Left ventricle myocardium inferior (tissue), 1 donor: ENCODE measurements at regions not wholly inside any gene's neighbourhood (a gene's known extent, or its start where the extent isn't known, plus 50 kb on each side); places are given as distances from the start of the nearest gene placed in this dataset.

Experiments used
- DNase-seq: peaks from one replicate; pipeline ENCODE4 v3.0.0-alpha.2; 2020
- H3K27ac ChIP-seq: fragments of 200-600 bp; replicated peaks from 2 replicates; pipeline ENCODE4 v1.8.0; 2021
- H3K27me3 ChIP-seq: fragments of 200-600 bp; 2 replicates; pipeline ENCODE4 v1.8.0; 2021; ENCODE audit warnings: low read depth
- H3K36me3 ChIP-seq: fragments of 200-600 bp; 2 replicates; pipeline ENCODE4 v1.8.0; 2021
- H3K4me1 ChIP-seq: fragments of 200-600 bp; 2 replicates; pipeline ENCODE4 v1.8.0; 2021
- H3K4me3 ChIP-seq: fragments of 200-600 bp; 2 replicates; pipeline ENCODE4 v1.8.0; 2021; ENCODE audit warnings: mild to moderate bottlenecking, moderate library complexity
- H3K9me3 ChIP-seq: fragments of 200-600 bp; replicated peaks from 2 replicates; pipeline ENCODE4 v1.8.0; 2021
- CTCF ChIP-seq: fragments of 200-600 bp; IDR thresholded peaks from 2 replicates; pipeline ENCODE4 v1.8.0; 2021; ENCODE audit warnings: antibody characterized with exemption, mild to moderate bottlenecking, borderline replicate concordance
- intact Hi-C: fragments of 100-400 bp; cut with micrococcal nuclease; formaldehyde crosslinking; loops from one replicate; pipeline ENCODE4 v1.11.0; 2022
- donor health status: DM: no; HTN: yes; CAD: no; lungs with severe emphysema.

- H3K27ac ChIP-seq: no peak overlapping the region
- no peaks in the 10 kb centered on the region for H3K36me3 ChIP-seq
- peaks cover 17% of the 10 kb centered on the region for H3K4me1 ChIP-seq
- DNase-seq: no peak
- H3K4me3 ChIP-seq: no peak overlapping the region
- no peaks in the 10 kb centered on the region for H3K27me3 ChIP-seq
- no peak for TF ChIP-seq CTCF
- no peaks in the 10 kb centered on the region for H3K9me3 ChIP-seq
- intact Hi-C loops: loop anchor here (10.0 kb wide), 1 partner anchor 1227 kb away; no protein-coding TSS in a partner anchor
These were observed 271.7 kb downstream of the HGF start for GRCh38 chr7:81498176-81498575.

- TF ChIP-seq CTCF: no peak
- intact Hi-C loops: loop anchor here (10.0 kb wide), 1 partner anchor 1232 kb away; no protein-coding TSS in a partner anchor
- no peaks in the 10 kb centered on the region for H3K36me3 ChIP-seq
- no peaks in the 10 kb centered on the region for H3K4me1 ChIP-seq
- no peak overlapping the region for H3K27ac ChIP-seq
- no peaks in the 10 kb centered on the region for H3K27me3 ChIP-seq
- no peaks in the 10 kb centered on the region for H3K9me3 ChIP-seq
- DNase-seq: no peak
- no peak overlapping the region for H3K4me3 ChIP-seq
These were observed 276.9 kb downstream of the HGF start for GRCh38 chr7:81492910-81493309.

- Histone ChIP-seq H3K4me3 (no peak overlapping the region), H3K36me3 (no peaks in the 10 kb centered on the region), H3K4me1 (no peaks in the 10 kb centered on the region), H3K27ac (no peak overlapping the region), H3K27me3 (no peaks in the 10 kb centered on the region), H3K9me3 (no peaks in the 10 kb centered on the region)
- DNase-seq: no peak
- no peak for TF ChIP-seq CTCF
- intact Hi-C loops: loop anchor here (10.0 kb wide), 1 partner anchor 1233 kb away; no protein-coding TSS in a partner anchor
These were observed 277.6 kb downstream of the HGF start for GRCh38 chr7:81492240-81492639.

GRCh38 chr7:81491573-81491972, 278.3 kb downstream of the HGF start:
- intact Hi-C loops: loop anchor here (10.0 kb wide), 1 partner anchor 1233 kb away; no protein-coding TSS in a partner anchor
- no peak for DNase-seq
- no peak overlapping the region for H3K27ac ChIP-seq
- H3K4me3 ChIP-seq: no peak overlapping the region
- TF ChIP-seq CTCF: no peak
- H3K27me3 ChIP-seq: no peaks in the 10 kb centered on the region
- no peaks in the 10 kb centered on the region for H3K4me1 ChIP-seq
- no peaks in the 10 kb centered on the region for H3K9me3 ChIP-seq
- H3K36me3 ChIP-seq: no peaks in the 10 kb centered on the region

GRCh38 chr7:81488210-81488609, 281.6 kb downstream of the HGF start:
- no peak for TF ChIP-seq CTCF
- Histone ChIP-seq H3K27ac (no peak overlapping the region), H3K9me3 (no peaks in the 10 kb centered on the region), H3K36me3 (no peaks in the 10 kb centered on the region), H3K27me3 (no peaks in the 10 kb centered on the region), H3K4me1 (no peaks in the 10 kb centered on the region), H3K4me3 (no peak overlapping the region)
- intact Hi-C loops: no loop called here
- DNase-seq: no peak
